ENCODE measurements at regions not wholly inside any gene's neighbourhood (a gene's known extent, or its start where the extent isn't known, plus 50 kb on each side); places are given as distances from the start of the nearest gene placed in this dataset.
"Not testable (repeated sequence)": the region's sequence is repeated elsewhere in the genome, so short reads cannot be mapped to it uniquely, and the experiment has no call there.

GRCh38 chr12:34151019-34151418, 128.7 kb downstream of the ALG10 start:
- Histone ChIP-seq H3K4me1 (no peaks in the 10 kb centered on the region), H3K4me3 (no peak overlapping the region), H3K27ac (no peak overlapping the region), H3K9me3 (no peaks in the 10 kb centered on the region), H3K27me3 (ENCODE audit: low read depth) (no peaks in the 10 kb centered on the region), H3K36me3 (no peaks in the 10 kb centered on the region)
- intact Hi-C loops (cut with DNase I), result no loop called here
- ATAC-seq, result no peak
- no peak for DNase-seq
- no peak for TF ChIP-seq CTCF (IDR thresholded peaks at IDR 0.05)

DNA sequence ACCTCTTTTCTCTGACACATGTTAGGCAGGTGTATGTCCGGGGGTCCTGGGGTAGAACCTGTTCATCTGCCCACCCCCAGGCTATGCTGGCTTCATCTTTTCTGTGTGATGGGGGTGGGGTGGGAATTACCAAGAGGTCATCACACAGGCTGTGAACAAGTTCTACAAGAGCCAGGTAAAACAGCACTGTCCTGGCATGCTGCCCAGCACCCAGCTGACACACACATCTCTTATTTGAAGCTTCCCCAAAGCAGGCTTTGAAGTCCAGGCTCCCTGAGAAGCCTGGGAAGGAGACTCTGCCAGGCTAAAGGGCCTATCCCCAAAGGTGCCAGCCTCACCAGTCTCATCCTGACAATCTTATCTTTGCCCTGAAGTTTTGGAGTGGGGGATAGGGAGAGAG, 141.1 kb downstream of the ALG10 start:
- Histone ChIP-seq H3K9me3 (no peaks in the 10 kb centered on the region), H3K4me3 (no peak overlapping the region), H3K27ac (no peak overlapping the region), H3K4me1 (no peaks in the 10 kb centered on the region), H3K27me3 (ENCODE audit: low read depth) (no peaks in the 10 kb centered on the region), H3K36me3 (no peaks in the 10 kb centered on the region)
- ATAC-seq (no peak), DNase-seq (no peak)
- intact Hi-C loops (cut with DNase I), result no loop called here
- no peak for TF ChIP-seq CTCF (IDR thresholded peaks at IDR 0.05)

DNA sequence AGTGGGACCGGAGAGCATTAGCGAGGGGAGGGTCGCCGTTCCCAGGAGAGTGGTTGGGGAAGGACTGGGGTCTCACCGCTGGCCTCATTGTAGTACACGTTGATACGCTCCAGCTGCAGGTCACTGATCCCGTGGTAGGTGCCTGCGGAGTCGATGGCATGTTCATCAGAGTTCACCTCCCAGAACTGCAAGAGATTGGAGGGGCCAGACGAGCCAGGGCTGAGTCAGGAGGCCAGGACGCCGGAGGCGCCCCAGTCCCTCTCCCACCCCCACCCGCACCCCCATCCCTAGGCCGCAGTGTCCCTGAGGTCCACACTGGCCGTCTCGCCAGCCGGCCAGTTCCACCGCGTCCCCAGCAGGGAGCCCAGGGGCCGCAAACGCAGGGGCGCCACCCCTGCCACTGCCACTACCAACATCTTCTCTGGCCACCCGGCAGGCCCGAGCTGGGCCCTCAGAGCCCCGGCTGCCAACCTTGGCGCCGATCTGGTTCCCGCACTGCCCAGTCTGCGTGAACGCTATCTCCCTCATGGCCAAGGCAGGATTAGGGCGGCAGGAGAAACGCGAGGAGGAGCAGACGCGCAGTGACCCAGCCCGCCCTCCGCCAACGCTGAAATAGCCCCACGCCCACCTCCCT, 144.2 kb downstream of the ALG10 start:
- Histone ChIP-seq H3K36me3 (no peaks in the 10 kb centered on the region), H3K4me1 (no peaks in the 10 kb centered on the region), H3K9me3 (no peaks in the 10 kb centered on the region), H3K4me3 (no peak overlapping the region), H3K27me3 (ENCODE audit: low read depth) (no peaks in the 10 kb centered on the region), H3K27ac (no peak overlapping the region)
- DNase-seq, result no peak
- intact Hi-C loops (cut with DNase I), result no loop called here
- no peak for TF ChIP-seq CTCF (IDR thresholded peaks at IDR 0.05)
- ATAC-seq, result no peak

- H3K4me3 ChIP-seq; H3K4me1 ChIP-seq; H3K27ac ChIP-seq; H3K9me3 ChIP-seq; intact Hi-C loops (cut with DNase I); H3K36me3 ChIP-seq; ATAC-seq; DNase-seq; H3K27me3 ChIP-seq (ENCODE audit: low read depth): not testable (repeated sequence)
These were observed 146.2 kb downstream of the ALG10 start for GRCh38 chr12:34168507-34168906.

DNA sequence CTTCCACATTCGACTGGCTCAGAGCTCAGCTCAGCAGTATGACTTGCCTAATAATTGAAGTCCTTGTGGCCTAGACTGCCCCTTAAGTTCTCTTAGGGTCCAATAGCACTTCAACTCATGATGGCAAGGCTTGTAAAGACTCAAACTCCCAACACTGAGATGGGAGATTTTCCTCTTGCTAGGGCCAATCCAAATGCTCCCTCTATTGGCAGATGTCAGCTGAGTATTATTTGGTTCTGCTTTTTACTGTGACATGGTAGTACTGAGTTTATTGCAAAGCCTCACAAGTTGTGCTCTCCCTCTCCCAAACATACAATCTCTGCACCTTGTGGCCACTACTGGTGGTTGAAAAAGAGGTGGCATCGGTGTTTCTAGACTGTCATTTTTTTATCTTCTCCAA, 164.2 kb downstream of the ALG10 start:
- Histone ChIP-seq H3K9me3 (no peaks in the 10 kb centered on the region), H3K4me1 (peaks cover 5% of the 10 kb centered on the region), H3K36me3 (no peaks in the 10 kb centered on the region), H3K4me3 (no peak overlapping the region), H3K27me3 (ENCODE audit: low read depth) (no peaks in the 10 kb centered on the region), H3K27ac (no peak overlapping the region)
- TF ChIP-seq CTCF (IDR thresholded peaks at IDR 0.05), result peak; percentile 5
- ATAC-seq (no peak), DNase-seq (no peak)
- intact Hi-C loops (cut with DNase I), result no loop called here

DNA sequence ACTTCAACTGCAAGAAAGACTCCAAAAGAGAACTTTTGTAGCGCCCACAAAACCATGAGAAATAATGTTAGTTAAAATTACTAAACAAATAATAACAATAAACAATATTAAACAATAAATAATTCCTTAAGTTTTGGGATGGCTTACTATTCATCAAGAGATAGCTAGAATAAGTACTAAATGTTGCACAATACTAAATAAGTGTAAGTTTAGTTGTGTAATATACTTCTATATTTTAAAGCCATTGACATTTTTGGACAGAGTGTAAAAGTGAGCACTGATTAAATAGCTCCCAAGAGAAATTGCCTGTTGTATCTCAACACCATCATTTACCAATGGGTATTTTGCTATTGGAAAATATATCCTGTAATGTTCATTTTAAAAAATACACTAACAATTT, 166.7 kb downstream of the ALG10 start:
- H3K27ac ChIP-seq, result no peak overlapping the region
- ATAC-seq (no peak), DNase-seq (no peak)
- H3K9me3 ChIP-seq, result no peaks in the 10 kb centered on the region
- H3K4me3 ChIP-seq, result no peak overlapping the region
- no peaks in the 10 kb centered on the region for H3K36me3 ChIP-seq
- H3K4me1 ChIP-seq, result peaks cover 5% of the 10 kb centered on the region
- intact Hi-C loops (cut with DNase I), result no loop called here
- TF ChIP-seq CTCF (IDR thresholded peaks at IDR 0.05), result no peak
- no peaks in the 10 kb centered on the region for H3K27me3 ChIP-seq (ENCODE audit: low read depth)
